HCEC 1CT (cell line): ENCODE measurements at regions not wholly inside any gene's neighbourhood (a gene's known extent, or its start where the extent isn't known, plus 50 kb on each side); places are given as distances from the start of the nearest gene placed in this dataset.
"Not testable (repeated sequence)": the region's sequence is repeated elsewhere in the genome, so short reads cannot be mapped to it uniquely, and the experiment has no call there.

Experiments
- DNase-seq: peaks from one replicate; pipeline ENCODE4 v3.0.0-alpha.2; 2017

DNA sequence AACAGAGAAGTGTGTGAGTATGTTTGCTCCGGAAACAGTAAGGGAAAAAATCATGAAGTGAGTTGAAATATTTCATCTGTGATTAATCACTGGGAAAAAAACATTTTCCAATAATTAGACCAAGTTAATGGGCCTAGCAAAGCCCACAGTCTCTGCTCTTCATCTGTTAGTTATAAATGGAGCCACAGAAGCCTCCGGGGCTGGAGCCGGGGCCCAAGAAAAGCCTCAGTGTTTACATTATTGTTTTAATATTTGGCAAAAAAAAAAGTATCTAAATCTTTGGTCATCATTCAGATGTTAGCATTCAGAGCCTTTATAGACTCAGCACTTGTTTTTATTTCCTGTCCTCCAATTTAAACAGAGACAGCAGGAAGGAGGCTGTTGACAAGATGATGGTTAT lies 115.0 kb downstream of the UBE2U start:
- no peak for DNase-seq

- DNase-seq: no peak
Measured at GRCh38 chr1:64320007-64320406, 116.6 kb downstream of the UBE2U start.

DNA sequence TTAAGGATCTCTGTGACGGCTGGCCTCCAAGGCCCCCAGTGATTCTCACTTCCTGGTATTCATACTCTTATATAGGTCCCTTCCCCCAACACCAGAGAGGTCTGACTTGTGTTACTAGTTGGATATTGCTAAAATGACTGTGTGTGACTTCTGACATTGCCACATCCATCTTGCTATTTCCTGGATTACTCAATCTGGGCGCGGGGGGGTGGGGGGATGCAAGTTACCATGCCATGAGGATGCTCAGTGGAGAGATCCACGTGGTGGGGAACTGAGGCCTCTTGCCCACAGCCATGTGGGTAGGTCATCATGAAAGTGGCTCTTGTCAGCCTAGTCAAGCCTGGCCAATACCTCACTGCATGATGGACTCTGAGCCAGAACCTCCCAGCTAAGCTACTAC lies 117.0 kb downstream of the UBE2U start:
- peak; percentile 74 for DNase-seq

- DNase-seq: no peak
Measured at GRCh38 chr1:64320922-64321614, 117.6 kb downstream of the UBE2U start.

GRCh38 chr1:64323054-64323453 lies 119.6 kb downstream of the UBE2U start:
- peak; percentile 51 for DNase-seq

GRCh38 chr1:64323882-64324281 lies 120.5 kb downstream of the UBE2U start:
- no peak for DNase-seq

DNA sequence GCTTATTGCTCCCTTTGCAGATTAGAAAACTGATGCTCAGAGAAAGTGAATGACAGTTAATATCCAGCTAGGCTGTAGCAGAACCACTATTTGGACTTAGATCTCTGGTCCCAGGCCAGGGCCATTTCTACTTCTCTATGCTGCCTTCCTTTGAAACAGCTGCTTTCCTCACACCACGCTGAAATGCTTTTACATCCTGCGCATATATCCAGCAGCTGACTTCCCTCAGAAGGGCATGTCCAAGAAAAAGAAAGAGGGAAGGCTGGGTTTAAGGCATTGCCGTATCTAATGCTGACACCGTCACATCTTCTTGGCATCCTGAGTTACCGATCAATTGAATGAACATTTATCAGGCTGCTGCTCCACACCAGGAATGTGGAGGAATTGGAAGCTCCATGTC lies 122.4 kb downstream of the UBE2U start:
- no peak for DNase-seq

DNA sequence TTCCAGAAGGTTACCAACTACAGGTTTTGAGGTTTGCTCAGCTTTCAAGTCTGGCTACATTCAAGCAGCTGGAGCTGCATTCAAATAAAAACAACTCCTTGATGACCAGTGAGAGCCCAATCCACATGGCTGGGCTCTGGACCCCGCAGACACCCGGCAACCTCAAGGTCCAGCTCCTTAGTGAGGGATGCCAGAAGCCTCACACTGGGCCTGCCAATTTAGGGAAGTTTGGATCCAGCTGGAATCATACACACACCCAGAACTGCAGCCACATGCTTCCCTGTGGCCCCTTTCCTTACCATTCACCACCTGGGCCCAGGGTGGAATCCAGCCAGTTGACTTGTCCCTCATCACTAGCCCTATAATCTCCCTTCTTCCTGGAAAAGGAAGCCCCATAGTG lies 123.7 kb downstream of the UBE2U start:
- DNase-seq: no peak

GRCh38 chr1:64328193-64328592 lies 124.8 kb downstream of the UBE2U start:
- no peak for DNase-seq

- DNase-seq: no peak
Measured at GRCh38 chr1:64330839-64331238, 127.4 kb downstream of the UBE2U start.

GRCh38 chr1:64335636-64336035 lies 132.2 kb downstream of the UBE2U start:
- DNase-seq: no peak

DNA sequence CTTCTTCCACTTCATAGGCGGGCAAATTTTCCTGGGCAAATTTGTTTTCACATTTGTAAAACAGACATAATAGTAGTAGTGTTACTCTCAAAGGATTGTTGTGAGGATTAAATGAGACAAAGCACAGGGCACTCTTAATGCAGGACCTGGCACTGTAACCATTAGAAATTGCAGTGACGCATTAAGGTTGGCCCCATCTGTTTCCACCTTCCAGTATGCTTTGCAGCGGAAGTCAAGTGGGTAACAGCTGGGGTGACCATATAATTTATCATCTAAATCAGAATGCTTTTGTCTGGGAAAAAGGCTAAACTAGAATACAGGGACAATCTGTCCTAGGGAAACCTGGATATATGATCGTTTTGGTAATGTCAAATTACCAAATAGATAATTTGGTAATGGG lies 132.5 kb upstream of the CACHD1 start:
- DNase-seq: no peak

- no peak for DNase-seq
Measured at GRCh38 chr1:64337926-64338325, 132.0 kb upstream of the CACHD1 start.

- no peak for DNase-seq
Measured at GRCh38 chr1:64340361-64340760, 129.6 kb upstream of the CACHD1 start.

DNA sequence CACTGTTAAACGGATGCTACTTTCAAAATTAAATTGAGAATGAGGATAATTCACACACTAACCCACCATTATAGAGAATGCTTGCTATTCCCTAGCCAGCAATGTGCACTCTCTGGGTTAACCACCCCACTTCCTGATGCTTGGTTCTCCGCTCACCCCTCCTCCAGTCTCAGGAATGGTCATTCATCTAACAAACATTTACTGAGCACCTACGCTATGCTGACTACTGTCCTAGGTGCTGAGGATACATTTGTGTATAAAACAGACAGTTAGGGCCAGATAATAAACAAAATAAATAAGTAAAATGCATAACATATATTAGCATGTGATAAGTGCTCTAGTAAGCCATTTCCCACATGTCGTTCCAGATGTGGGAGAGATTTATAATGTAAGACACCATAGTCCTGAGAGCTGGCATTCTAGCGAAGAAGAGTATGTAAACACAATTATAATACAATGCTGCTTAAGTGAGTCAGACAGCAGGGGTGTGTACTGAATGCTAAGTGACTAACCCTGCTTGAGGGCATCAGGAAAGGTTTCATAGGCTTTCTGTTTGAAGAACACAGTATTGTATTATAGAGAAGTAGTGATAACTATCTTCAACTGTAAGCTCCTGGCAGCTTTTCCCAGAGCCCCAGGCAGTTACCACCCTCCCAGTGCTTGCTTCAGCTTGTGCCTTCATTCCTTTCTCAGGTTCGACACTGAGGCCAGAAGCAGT lies 126.7 kb upstream of the CACHD1 start:
- DNase-seq: peak; percentile 67

DNA sequence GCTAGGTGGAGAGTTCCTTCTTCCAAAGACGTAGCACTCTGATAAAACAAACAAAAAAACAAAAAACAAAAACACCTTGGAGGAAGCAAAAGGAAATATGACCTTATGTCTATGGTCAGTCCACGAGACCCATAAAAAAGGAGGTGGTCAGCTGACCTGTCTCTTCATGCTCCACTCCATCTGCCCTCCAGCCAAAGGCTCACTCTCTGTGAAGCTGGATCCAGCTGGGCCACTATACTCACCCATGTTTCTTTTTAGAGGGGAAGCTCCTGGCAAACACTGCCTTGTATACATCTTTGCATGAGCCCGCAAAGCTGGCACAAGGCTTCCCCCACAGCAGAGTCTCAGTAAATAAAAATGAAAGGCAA lies 126.1 kb upstream of the CACHD1 start:
- DNase-seq: no peak

- no peak for DNase-seq
Measured at GRCh38 chr1:64348270-64348960, 121.5 kb upstream of the CACHD1 start.

DNA sequence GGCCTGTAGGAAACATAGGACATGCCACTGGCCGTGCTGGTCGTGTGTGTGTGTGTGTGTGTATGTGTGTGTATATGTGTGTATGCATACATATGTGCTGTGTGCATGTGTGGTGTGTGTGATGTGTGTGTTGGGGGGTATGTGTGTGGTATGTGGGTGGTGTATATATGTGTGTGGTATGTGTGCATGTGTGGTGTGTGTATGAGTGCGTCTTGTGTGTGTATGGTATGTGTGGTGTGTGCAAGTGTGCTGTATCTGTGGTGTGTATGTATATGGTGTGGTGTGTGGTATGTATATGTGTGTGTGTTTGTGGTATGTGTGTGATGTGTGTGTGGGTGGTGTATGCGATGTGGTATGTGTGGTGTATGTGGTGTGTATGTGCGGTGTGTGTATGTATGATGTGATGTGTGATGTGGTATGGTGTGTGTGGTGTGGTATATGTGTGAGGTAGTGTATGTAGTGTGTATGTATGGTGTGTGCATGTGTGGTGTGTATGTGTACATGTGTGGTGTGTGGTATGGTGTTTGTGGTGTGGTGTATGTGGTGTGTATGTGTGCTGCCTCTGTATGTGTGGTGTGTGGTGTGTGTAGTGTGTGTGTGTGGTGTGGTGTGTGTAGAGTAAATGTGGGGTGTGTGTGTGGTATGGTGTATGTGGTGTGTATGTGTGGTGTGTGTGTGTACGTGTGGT lies 120.8 kb upstream of the CACHD1 start:
- DNase-seq: no peak

GRCh38 chr1:64355534-64355933 lies 114.4 kb upstream of the CACHD1 start:
- DNase-seq: not testable (repeated sequence)

GRCh38 chr1:64356636-64357256 lies 113.2 kb upstream of the CACHD1 start:
- no peak for DNase-seq

DNA sequence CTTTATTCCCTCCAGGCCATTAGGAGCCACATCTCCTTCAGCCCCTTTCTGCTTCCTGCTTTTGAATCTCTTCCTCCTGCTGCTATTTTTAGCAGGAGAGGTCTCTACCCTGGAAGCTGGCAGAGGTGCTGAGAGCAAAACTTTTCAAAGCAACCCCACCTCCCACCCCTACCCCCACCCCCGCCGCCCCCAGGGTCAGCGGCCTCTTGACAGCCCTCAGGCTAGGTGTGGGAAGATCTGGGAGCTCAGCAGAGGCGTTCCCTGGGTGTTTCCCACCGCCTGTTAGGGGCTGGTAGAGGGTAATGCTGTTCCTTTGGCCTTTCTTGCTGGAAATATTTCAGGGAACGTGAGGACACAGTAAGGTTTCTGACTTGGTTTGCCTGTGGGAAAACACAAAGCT lies 112.5 kb upstream of the CACHD1 start:
- no peak for DNase-seq

DNA sequence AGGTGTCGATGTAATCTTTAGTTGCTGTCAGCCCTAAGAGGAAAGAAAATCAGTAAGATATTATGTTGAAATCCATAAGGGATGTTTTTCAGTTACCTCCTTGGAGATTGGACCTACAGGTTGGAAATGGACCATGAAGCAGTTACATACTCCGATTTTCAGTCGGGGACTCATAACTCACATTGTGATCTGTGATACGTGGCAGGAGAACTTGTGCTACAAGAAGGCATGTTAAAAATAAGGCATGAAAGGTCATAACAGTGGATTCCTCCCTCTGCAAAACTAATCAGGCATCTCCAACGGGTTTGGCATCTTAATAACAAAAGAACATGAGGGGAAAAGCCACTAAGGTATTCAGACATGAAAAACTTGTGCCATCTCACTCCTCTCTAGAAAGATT lies 111.2 kb upstream of the CACHD1 start:
- DNase-seq: no peak

GRCh38 chr1:64361974-64362373 lies 108.0 kb upstream of the CACHD1 start:
- DNase-seq: no peak
